Lower leg skin (tissue), 3 donors: ENCODE measurements at regions not wholly inside any gene's neighbourhood (a gene's known extent, or its start where the extent isn't known, plus 50 kb on each side); places are given as distances from the start of the nearest gene placed in this dataset.

Experiments
- CTCF ChIP-seq, 3 donors: fragments of 450-650 bp; IDR thresholded peaks; one replicate each; pipeline ENCODE4 v1.5.1; 2016; ENCODE audit warnings: antibody characterized with exemption in 3 of 3, mild to moderate bottlenecking in 3 of 3, moderate library complexity in 2 of 3
- POLR2A ChIP-seq, 2 donors: fragments of 450-650 bp; IDR thresholded peaks; one replicate each; pipeline ENCODE4 v1.6.1; 2016 to 2017; ENCODE audit warnings: antibody characterized with exemption in 2 of 2, mild to moderate bottlenecking in 1 of 2, moderate library complexity in 1 of 2

GRCh38 chr3:170714562-170715535 is 129.0 kb upstream of the SLC7A14 start:
- TF ChIP-seq CTCF (IDR thresholded peaks at IDR 0.05) (no peak), POLR2A (IDR thresholded peaks at IDR 0.05) (no peak)
